ENCODE measurements at regions not wholly inside any gene's neighbourhood (a gene's known extent, or its start where the extent isn't known, plus 50 kb on each side); places are given as distances from the start of the nearest gene placed in this dataset.

DNA sequence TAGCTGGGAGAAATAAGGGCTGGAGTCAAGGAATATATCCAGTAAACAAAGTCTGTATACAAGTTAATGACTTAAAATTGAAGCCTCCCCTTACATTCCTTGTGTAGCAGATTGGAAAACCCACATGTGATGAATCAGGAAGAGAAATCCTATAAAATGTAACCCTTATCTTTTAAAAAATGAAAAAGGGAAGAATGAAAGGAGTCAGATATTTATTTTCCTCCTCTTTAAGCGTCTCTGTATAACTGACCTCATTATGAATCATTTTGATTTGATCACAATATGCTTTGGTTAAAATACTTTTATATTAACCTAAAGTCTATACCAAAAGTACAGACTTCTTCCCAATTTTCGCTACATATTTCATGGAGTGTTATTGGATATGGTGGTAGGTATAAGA is 316.3 kb upstream of the STAC start:
- TF ChIP-seq POLR2A (IDR thresholded peaks at IDR 0.05) (no peak), EP300 (IDR thresholded peaks at IDR 0.05) (no peak)
- TF ChIP-seq, protein P1, sequence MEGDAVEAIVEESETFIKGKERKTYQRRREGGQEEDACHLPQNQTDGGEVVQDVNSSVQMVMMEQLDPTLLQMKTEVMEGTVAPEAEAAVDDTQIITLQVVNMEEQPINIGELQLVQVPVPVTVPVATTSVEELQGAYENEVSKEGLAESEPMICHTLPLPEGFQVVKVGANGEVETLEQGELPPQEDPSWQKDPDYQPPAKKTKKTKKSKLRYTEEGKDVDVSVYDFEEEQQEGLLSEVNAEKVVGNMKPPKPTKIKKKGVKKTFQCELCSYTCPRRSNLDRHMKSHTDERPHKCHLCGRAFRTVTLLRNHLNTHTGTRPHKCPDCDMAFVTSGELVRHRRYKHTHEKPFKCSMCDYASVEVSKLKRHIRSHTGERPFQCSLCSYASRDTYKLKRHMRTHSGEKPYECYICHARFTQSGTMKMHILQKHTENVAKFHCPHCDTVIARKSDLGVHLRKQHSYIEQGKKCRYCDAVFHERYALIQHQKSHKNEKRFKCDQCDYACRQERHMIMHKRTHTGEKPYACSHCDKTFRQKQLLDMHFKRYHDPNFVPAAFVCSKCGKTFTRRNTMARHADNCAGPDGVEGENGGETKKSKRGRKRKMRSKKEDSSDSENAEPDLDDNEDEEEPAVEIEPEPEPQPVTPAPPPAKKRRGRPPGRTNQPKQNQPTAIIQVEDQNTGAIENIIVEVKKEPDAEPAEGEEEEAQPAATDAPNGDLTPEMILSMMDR (IDR thresholded peaks at IDR 0.05): no peak
